BE2C (cell line): ENCODE measurements at regions not wholly inside any gene's neighbourhood (a gene's known extent, or its start where the extent isn't known, plus 50 kb on each side); places are given as distances from the start of the nearest gene placed in this dataset.
"Not testable (repeated sequence)": the region's sequence is repeated elsewhere in the genome, so short reads cannot be mapped to it uniquely, and the experiment has no call there.

Source experiments
- DNase-seq: peaks from one replicate; pipeline ENCODE4 v3.0.0-alpha.2; 2020
- H3K27me3 ChIP-seq: fragments of 250-450 bp; sonication (Bioruptor Pico); 2 replicates; pipeline ENCODE4 v1.5.1; 2020; ENCODE audit warnings: mild to moderate bottlenecking
- H3K36me3 ChIP-seq: fragments of 250-450 bp; sonication (Bioruptor Pico); 2 replicates; pipeline ENCODE4 v1.5.1; 2020; ENCODE audit warnings: mild to moderate bottlenecking
- H3K4me1 ChIP-seq: fragments of 250-450 bp; sonication (Bioruptor Pico); 2 replicates; pipeline ENCODE4 v1.5.1; 2020
- H3K4me3 ChIP-seq: 2 replicates; pipeline ENCODE4 v1.5.1; 2011; ENCODE audit warnings: low read depth, low read length
- H3K9me3 ChIP-seq: fragments of 250-450 bp; sonication (Bioruptor Pico); 2 replicates; pipeline ENCODE4 v1.5.1; 2020
- CTCF ChIP-seq: IDR thresholded peaks from 2 replicates; pipeline ENCODE4 v1.5.1; 2012; ENCODE audit warnings: mild to moderate bottlenecking, low read depth, low read length

- Histone ChIP-seq H3K4me1 (no peaks in the 10 kb centered on the region), H3K9me3 (no peaks in the 10 kb centered on the region), H3K36me3 (no peaks in the 10 kb centered on the region), H3K4me3 (no peak overlapping the region), H3K27me3 (no peaks in the 10 kb centered on the region)
- no peak for DNase-seq
- TF ChIP-seq CTCF: no peak
Observed at GRCh38 chr2:180828756-180829155, 151.6 kb upstream of the UBE2E3 start.

- H3K4me1 ChIP-seq: no peaks in the 10 kb centered on the region
- TF ChIP-seq CTCF: no peak
- H3K36me3 ChIP-seq: no peaks in the 10 kb centered on the region
- H3K4me3 ChIP-seq: no peak overlapping the region
- no peaks in the 10 kb centered on the region for H3K9me3 ChIP-seq
- no peaks in the 10 kb centered on the region for H3K27me3 ChIP-seq
- DNase-seq: no peak
Observed at GRCh38 chr2:180823546-180824141, 156.8 kb upstream of the UBE2E3 start.

GRCh38 chr2:180819106-180819505 is 161.3 kb upstream of the UBE2E3 start:
- Histone ChIP-seq H3K4me3 (no peak overlapping the region), H3K9me3 (no peaks in the 10 kb centered on the region), H3K36me3 (no peaks in the 10 kb centered on the region), H3K27me3 (no peaks in the 10 kb centered on the region), H3K4me1 (no peaks in the 10 kb centered on the region)
- DNase-seq: no peak
- no peak for TF ChIP-seq CTCF

GRCh38 chr2:180818700-180819099 is 161.7 kb upstream of the UBE2E3 start:
- H3K4me3 ChIP-seq, H3K4me1 ChIP-seq, H3K9me3 ChIP-seq, DNase-seq, H3K36me3 ChIP-seq, H3K27me3 ChIP-seq: not testable (repeated sequence)

GRCh38 chr2:180799141-180799540 is 181.3 kb upstream of the UBE2E3 start:
- Histone ChIP-seq H3K36me3 (no peaks in the 10 kb centered on the region), H3K9me3 (no peaks in the 10 kb centered on the region), H3K4me1 (no peaks in the 10 kb centered on the region), H3K4me3 (no peak overlapping the region), H3K27me3 (no peaks in the 10 kb centered on the region)
- no peak for TF ChIP-seq CTCF
- no peak for DNase-seq

GRCh38 chr2:180790891-180791290 is 189.5 kb upstream of the UBE2E3 start:
- TF ChIP-seq CTCF: no peak
- Histone ChIP-seq H3K4me3 (no peak overlapping the region), H3K27me3 (no peaks in the 10 kb centered on the region), H3K36me3 (no peaks in the 10 kb centered on the region), H3K4me1 (no peaks in the 10 kb centered on the region), H3K9me3 (no peaks in the 10 kb centered on the region)
- DNase-seq: no peak

- DNase-seq: no peak
- Histone ChIP-seq H3K36me3 (no peaks in the 10 kb centered on the region), H3K4me3 (no peak overlapping the region), H3K4me1 (no peaks in the 10 kb centered on the region), H3K27me3 (no peaks in the 10 kb centered on the region), H3K9me3 (no peaks in the 10 kb centered on the region)
- no peak for TF ChIP-seq CTCF
Observed at GRCh38 chr2:180787330-180787729, 193.1 kb upstream of the UBE2E3 start.
